ENCODE measurements at regions not wholly inside any gene's neighbourhood (a gene's known extent, or its start where the extent isn't known, plus 50 kb on each side); places are given as distances from the start of the nearest gene placed in this dataset.
"Not testable (repeated sequence)": the region's sequence is repeated elsewhere in the genome, so short reads cannot be mapped to it uniquely, and the experiment has no call there.

DNA sequence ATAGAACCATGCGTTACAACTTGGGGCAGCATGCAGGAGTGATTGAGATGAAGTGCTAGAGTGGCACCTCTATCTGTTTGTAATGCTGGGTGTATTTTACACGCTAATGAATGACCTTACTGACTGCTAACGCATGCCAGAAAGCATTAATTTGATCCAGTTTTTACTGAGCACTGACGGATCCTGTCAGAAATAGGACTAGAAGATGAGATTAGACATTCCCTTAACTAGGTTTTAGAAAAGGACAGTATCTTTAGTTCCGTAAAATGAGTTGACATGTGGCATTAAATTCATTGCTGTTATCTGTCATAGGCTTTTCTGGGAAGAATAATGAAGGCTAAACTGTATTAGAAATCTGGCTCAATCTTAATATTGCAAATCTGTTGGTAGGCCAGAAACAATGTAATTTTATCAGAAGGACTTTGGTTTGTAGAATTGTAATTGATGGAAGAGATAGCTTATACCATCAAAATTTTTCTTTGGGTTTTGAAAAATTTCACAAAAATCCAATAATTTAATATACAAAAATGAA lies 140.4 kb upstream of the WDFY3 start:
- DNase-seq: no peak

DNA sequence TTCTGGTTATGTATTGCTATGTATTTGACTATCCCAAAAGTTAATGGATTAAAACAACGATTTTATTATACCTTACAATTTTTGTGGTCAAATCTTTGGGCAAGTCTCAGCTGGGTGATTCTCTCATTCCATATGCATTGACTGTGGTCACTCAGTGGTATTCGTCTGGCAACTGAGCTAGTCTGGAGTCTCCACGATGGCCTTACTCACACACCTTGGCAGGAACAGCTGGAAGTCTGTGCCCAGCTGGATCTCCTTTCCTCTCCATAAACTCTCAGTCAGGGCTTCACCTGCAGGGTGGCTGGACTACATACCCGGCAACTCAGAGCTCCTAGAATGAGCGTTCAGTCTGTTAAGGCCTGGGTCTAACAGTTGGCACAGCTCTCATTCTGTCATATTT lies 141.1 kb upstream of the WDFY3 start:
- no peak for DNase-seq

- no peak for DNase-seq
Measured at GRCh38 chr4:85113706-85114105, 147.2 kb upstream of the WDFY3 start.

DNA sequence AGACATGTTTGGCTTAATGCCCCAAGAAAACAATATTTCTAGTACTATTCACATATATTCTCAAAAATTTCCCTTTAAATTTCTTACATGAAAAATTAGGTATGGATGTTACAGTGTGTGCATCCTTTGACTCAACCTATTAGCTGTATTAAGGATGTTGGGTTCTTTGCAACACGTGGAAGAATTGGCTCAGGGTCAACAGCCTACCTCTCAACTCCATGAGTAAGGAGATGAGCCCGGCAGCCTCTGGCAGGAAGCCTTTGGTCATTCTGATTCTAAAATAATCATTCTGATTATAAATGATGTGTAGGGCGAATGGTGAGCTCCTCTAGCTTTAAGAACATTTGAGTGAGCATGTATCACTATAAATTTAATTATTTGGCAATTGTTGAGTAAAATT lies 148.0 kb upstream of the WDFY3 start:
- DNase-seq: no peak

- no peak for DNase-seq
Measured at GRCh38 chr4:85116008-85116407, 149.5 kb upstream of the WDFY3 start.

- no peak for DNase-seq
Measured at GRCh38 chr4:85125688-85126087, 159.2 kb upstream of the WDFY3 start.

DNA sequence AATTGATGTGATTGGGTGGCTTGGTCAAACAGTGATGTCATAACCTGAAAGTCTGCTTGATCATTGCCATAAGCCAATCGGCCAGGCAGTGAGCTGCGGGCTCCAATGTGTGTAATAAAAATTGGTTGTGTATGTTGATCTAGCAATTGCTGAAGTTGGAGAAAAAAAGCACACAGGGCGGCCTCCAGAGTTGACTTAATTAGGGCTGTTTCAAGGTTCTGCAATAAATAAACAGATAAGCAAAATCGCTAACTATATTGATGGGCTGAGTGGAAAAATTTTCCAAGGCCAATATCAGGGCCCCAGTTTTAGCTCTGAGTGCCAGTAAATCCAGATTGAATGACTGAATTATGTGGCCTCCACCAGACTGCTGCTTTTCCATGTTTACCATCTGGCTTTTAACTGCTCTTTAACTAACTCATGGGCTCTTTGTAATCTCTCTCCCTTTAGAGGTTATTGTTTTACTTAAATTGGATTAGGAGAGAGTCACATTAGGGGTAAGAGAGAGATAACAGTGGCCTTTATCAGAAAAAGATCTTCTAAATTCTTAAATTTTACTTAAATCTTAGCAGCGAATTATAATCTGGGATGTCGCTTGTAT lies 160.6 kb upstream of the WDFY3 start:
- no peak for DNase-seq

DNA sequence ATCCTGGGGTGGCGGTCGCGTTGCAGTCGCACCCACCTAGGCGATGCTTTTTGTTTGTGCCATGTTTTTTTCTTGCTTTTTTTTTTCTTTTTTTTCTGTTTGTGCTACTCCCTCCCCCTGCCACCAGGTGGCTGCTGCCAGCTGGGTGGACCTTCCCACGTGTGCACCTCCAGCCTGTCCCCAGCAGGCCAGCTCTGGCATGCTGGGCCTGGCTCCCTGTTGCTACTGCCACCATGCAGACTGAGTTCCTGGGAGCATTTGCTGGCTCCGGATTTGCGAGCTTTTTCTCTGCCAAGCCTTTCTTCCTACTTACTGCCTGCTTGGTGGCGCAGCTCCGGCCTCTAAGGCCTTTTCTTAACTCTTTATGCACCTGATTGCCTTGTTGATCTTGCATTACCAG lies 161.2 kb upstream of the WDFY3 start:
- no peak for DNase-seq

GRCh38 chr4:85128246-85129204 lies 162.0 kb upstream of the WDFY3 start:
- DNase-seq: no peak

DNA sequence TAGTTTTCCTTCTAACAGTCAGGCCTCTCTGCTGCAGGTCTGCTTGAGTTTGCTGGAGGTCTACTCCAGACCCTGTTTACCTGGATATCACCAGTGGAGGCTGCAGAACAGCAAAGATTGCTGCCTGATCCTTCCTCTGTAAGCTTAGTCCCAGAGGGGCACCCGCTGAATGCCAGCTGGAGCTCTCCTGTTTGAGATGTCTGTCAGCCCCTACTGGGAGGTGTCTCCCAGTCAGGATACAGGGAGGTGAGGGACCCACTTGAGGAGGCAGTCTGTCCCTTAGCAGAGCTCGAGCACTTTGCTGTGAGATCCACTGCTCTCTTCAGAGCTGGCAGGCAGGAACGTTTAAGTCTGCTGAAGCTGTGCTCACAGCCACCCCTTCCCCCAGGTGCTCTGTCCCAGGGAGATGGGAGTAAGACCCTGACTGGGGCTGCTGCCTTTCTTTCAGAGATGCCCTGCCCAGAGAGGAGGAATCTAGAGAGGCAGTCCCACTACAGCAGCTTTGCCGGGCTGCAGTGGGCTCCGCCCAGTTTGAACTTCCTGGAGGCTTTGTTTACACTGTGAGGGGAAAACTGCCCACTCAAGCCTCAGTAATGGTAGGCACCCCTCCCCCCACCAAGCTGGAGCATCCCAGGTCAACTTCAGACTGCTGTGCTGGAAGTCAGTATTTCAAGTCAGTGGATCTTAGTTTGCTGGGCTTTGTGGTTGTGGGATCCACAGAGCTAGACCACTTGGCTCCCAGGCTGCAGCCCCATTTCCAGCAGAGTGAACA lies 163.1 kb upstream of the WDFY3 start:
- not testable (repeated sequence) for DNase-seq

DNA sequence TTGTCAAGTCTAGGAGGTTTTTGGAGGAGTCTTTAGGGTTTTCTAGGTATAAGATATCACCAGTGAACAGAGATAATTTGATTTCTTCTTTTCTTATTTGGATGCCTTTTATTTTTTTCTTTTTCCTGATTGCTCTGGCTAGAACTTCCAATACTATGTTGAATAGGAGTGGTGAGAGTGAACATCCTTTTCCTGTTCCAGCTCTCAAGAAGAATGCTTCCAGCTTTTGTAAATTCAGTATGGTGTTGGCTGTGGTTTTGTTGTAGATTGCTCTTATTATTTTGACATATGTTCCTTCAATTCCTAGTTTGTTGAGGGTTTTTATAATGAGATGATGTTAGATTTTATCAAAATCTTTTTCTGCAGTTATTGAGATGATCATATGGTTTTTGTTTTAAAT lies 165.6 kb upstream of the WDFY3 start:
- no peak for DNase-seq

GRCh38 chr4:85132570-85132969 lies 166.1 kb upstream of the WDFY3 start:
- no peak for DNase-seq

DNA sequence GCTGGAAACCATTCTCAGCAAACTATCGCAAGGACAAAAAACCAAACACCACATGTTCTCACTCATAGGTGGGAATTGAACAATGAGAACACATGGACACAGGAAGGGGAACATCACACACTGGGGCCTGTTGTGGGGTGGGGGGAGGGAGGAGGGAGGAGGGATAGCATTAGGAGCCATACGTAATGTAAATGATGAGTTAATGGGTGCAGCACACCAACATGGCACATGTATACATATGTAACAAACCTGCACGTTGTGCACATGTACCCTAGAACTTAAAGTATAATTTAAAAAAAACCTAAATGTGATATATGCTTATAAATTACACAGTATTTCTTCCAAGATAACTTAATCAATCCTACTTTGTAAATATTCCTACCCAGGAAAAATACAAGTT lies 173.3 kb upstream of the WDFY3 start:
- not testable (repeated sequence) for DNase-seq

DNA sequence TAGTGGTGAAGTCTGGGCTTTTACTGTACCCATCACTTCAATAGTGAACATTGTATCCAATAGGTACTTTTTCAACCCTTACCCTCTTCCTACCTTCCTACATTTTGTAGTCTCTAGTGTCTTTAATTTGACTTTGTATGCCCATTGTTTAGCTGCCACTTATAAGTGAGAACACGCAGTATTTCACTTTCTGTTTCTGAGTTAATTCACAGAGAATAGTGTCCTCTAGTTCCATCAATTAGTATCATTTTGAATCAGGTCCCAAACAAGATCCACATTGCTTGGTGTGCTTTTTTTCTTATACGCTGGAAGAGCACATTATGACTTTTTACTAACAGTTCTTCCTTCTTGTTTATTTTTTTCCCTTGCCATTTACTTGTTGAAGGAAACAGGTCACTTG lies 176.0 kb upstream of the WDFY3 start:
- DNase-seq: no peak

DNA sequence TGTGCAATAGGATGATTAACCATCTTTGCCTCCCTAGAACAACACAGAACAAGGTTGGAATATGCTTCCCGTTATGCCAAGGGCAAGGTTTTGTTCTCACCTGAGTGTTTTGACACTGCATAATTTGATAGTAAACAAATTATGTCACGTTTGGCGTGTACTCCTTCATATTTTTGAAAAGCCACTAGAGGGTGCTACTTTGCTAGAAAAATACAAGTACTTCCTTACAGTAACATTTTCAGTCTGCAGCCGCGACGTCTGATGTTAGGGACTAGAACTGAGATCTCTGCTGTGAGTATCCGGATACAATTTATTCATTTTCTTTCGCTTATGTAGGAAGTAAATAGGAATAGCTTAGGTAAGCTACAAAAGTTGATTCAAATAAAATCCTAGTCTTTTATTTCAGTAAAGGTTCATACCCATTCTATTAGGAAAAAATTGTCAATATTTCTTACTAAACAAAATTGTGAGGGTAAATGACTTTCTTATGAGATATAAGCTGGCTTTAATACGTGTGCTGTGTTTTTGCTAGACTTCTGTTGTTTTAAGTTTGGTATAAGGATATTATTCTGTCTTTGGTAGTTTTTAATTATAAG lies 181.1 kb upstream of the WDFY3 start:
- peak; percentile 26 for DNase-seq

DNA sequence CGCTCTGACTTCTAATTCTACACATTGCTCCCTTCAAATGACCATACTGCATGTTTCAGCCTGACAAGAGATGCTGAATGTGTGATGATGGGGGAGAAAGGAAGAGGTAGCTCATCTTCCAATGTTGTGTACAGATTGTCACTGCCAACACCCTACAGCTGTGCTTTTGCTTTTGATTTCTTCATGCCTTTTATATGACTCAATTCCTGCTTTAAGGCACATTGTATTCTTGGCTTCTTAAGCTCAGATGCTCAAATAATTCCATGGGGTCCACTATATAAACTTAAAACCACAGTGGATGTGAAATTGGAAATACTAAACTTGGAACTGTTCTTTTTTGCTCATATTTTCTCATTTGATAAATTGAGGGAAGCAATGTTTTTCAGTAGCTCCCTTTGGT lies 183.2 kb upstream of the WDFY3 start:
- DNase-seq: no peak

DNA sequence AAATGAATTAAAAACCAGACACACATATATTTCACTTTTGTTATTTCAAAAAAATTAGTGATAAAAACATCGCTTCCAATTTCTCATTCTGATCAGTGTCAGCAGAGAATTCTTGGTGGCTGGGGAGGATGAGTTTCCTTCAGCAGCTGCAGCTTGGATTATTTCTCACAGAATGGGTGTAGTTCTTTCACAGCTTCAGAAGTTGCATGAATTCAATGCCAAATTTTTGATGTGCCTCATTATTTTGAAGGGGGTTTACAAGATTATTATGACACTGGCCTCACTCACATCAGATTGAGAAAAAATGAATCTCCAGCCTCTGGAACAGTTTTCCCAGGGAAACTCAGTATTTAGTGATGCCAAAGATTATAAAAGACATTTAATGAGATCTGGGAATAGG lies 184.9 kb upstream of the WDFY3 start:
- DNase-seq: no peak

GRCh38 chr4:85151786-85152185 lies 185.3 kb upstream of the WDFY3 start:
- no peak for DNase-seq

DNA sequence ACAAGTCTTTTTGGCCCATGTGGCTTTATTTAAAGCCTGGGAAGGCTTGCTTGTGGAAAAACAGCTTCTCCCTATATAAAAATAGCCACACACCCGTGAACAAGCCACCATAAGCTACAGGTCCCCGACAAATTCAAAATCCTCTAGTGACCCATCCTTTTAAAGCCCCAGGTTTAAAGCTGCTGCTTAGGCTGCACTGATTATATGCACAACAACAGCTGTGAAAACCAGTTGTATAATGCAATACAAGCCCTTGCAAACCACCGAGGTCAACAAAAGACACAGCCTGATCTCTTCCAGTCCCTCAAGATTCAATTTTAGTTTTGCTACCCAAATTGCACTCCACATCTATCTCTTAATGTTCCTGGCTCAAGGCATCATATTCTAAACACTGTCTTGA lies 186.0 kb upstream of the WDFY3 start:
- no peak for DNase-seq

DNA sequence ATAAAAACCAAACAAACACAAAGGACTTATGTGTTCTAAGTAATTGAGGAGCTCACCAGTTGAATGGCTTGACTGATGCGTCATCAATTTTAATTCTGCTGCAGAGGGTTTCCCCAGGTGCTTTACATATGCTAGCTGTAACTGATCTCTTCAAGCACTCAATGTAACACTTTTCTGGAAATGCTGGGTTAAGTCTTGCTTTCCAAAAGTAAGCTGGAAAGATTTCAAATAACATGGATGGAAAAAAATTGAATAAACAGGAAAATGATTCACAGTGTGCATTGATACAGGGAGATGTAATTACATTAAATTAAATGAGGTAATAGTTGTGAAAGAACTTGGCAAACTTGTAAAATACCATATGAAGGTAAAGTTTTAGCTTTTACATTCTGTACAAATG lies 186.7 kb upstream of the WDFY3 start:
- no peak for DNase-seq

- no peak for DNase-seq
Measured at GRCh38 chr4:85154591-85154990, 188.1 kb upstream of the WDFY3 start.

- DNase-seq: no peak
Measured at GRCh38 chr4:85165808-85166207, 199.3 kb upstream of the WDFY3 start.

DNA sequence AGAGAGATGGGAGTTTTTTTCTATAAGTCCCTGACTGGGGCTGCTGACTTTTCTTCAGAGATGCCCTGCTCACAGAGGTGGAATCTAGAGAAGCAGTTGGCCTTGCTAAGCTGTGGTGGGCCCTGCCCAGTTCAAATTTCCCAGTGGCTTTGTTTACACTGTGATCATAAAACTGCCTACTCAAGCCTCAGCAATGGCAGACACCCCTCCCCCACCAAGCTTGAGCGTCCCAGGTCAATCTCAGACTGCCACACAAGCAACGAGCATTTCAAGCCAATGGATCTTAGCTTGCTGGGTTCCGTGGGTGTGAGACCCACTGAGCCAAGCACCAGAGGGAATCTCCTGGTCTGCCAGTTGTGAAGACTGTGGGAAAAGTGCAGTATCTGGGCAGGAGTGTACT lies 199.8 kb upstream of the WDFY3 start:
- DNase-seq: no peak
